Tibial nerve (tissue), 4 donors: ENCODE measurements at regions not wholly inside any gene's neighbourhood (a gene's known extent, or its start where the extent isn't known, plus 50 kb on each side); places are given as distances from the start of the nearest gene placed in this dataset.

Experiments used
- DNase-seq, 2 donors: peaks; one replicate each; pipeline ENCODE4 v3.0.0-alpha.2; 2019; ENCODE audit warnings: low spot score in 2 of 2
- H3K27ac ChIP-seq, 4 donors: fragments of 200-600 bp; sonication (generic) in 3 of 4; one replicate each; pipeline ENCODE4 v1.5.1; 2017 to 2019; ENCODE audit warnings: mild to moderate bottlenecking in 1 of 4
- H3K27me3 ChIP-seq, 2 donors: fragments of 200-600 bp; sonication (generic) in 1 of 2; one replicate each; pipeline versions ENCODE4 v1.5.1 to v1.6.0; 2017 to 2019
- H3K36me3 ChIP-seq, 3 donors: fragments of 200-600 bp; sonication (generic); one replicate each; pipeline ENCODE4 v1.5.1; 2018 to 2019
- H3K4me1 ChIP-seq, 4 donors: fragments of 200-600 bp; sonication (generic) in 3 of 4; one replicate each; pipeline ENCODE4 v1.5.1; 2017 to 2019
- H3K4me3 ChIP-seq, 4 donors: fragments of 200-600 bp; sonication (generic) in 3 of 4; one replicate each; pipeline ENCODE4 v1.5.1; 2017 to 2019; ENCODE audit warnings: mild to moderate bottlenecking in 1 of 4, moderate library complexity in 1 of 4
- H3K9me3 ChIP-seq, 4 donors: fragments of 200-600 bp; sonication (generic) in 3 of 4; one replicate each; pipeline ENCODE4 v1.5.1; 2017 to 2019
- CTCF ChIP-seq, 5 experiments: fragments of 200-600 bp in 3 of 5; fragments of 450-650 bp in 2 of 5; sonication (generic) in 3 of 5; IDR thresholded peaks; one replicate each; pipeline ENCODE4 v1.5.1; 2016 to 2019; ENCODE audit warnings: antibody characterized with exemption in 5 of 5, mild to moderate bottlenecking in 3 of 5, moderate library complexity in 2 of 5
- EP300 ChIP-seq, 2 donors: sonication (generic); formaldehyde crosslinking; IDR thresholded peaks; one replicate each; pipeline ENCODE4 v1.6.1; 2017; ENCODE audit warnings: antibody characterized with exemption in 2 of 2, mild to moderate bottlenecking in 1 of 2
- POLR2A ChIP-seq, 2 donors: fragments of 450-650 bp; IDR thresholded peaks; one replicate each; pipeline ENCODE4 v1.6.1; 2017; ENCODE audit warnings: antibody characterized with exemption in 2 of 2, mild to moderate bottlenecking in 2 of 2, moderate library complexity in 2 of 2
- WGBS, 2 donors: methylation state at CpG; one replicate each; pipeline ENCODE4 v1.1.5; 2018; 5-methylcytosine and 5-hydroxymethylcytosine counted together

DNA sequence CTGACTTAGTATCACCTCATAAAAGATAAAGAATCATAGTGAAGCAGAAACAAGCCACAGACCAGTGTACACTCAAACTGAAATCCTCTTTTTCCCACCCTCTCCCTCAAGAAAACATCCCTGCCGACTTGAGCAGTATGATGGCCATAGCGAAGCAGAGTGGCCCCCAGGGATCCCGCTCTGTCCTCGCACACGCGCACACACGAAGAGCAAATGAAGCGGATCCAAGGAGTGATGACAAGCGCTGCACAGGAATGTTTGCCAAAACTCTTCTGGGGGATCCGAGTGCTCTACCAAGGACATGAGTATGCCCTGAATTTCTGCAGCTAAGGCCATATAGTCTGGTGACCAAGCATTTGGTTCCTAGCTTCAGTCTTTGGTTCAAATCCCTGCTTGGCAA, 134.5 kb upstream of the C2CD4B start:
- WGBS, 2 donors, result 93% methylated on average over 10 of the region's 10 CpGs
- no peak for TF ChIP-seq POLR2A (IDR thresholded peaks at IDR 0.05)
- DNase-seq, result no peak

GRCh38 chr15:62301993-62302675, 137.0 kb upstream of the C2CD4B start:
- TF ChIP-seq CTCF (IDR thresholded peaks at IDR 0.05) (no peak), POLR2A (IDR thresholded peaks at IDR 0.05) (no peak), EP300 (IDR thresholded peaks at IDR 0.05) (no peak)
- Histone ChIP-seq H3K4me1 (peaks cover 0 to 16% (median 0%) of the 10 kb centered on the region in 4 donors), H3K36me3 (no peaks in the 10 kb centered on the region), H3K27me3 (no peaks in the 10 kb centered on the region), H3K4me3 (no peak overlapping the region), H3K9me3 (no peaks in the 10 kb centered on the region), H3K27ac (no peak overlapping the region)
- no peak for DNase-seq
- WGBS, 2 donors, result 60 to 66% methylated on average over 3 of the region's 3 CpGs

More for the DNA sequence above, 134.5 kb upstream of the C2CD4B start:
- Histone ChIP-seq H3K4me3 (no peak overlapping the region), H3K4me1 (peaks cover 0 to 8% (median 0%) of the 10 kb centered on the region in 4 donors), H3K27me3 (no peaks in the 10 kb centered on the region), H3K9me3 (peaks cover 0 to under 1% (median 0%) of the 10 kb centered on the region in 4 donors), H3K27ac (no peak overlapping the region), H3K36me3 (no peaks in the 10 kb centered on the region)

- peaks cover 0 to 12% (median 0%) of the 10 kb centered on the region in 4 donors for H3K4me1 ChIP-seq
- H3K36me3 ChIP-seq, result no peaks in the 10 kb centered on the region
- no peaks in the 10 kb centered on the region for H3K9me3 ChIP-seq
- H3K27ac ChIP-seq, result peak overlapping the region in 1 of 4 donors; percentile 13
- DNase-seq, result peak in 1 of 2 donors; percentile 47
- no peak for TF ChIP-seq EP300 (IDR thresholded peaks at IDR 0.05)
- peak; percentile 42 to 76 (median 60) for TF ChIP-seq CTCF (IDR thresholded peaks at IDR 0.05)
- H3K27me3 ChIP-seq, result no peaks in the 10 kb centered on the region
- H3K4me3 ChIP-seq, result no peak overlapping the region
- 12 to 17% methylated on average over 9 of the region's 9 CpGs for WGBS, 2 donors
These were observed 141.9 kb upstream of the C2CD4B start for GRCh38 chr15:62306851-62307504.

GRCh38 chr15:62307551-62307950, 142.5 kb upstream of the C2CD4B start:
- Histone ChIP-seq H3K4me3 (no peak overlapping the region), H3K9me3 (peaks cover 0 to 1% (median 0%) of the 10 kb centered on the region in 4 donors), H3K4me1 (peaks cover 0 to 9% (median 0%) of the 10 kb centered on the region in 4 donors), H3K36me3 (no peaks in the 10 kb centered on the region), H3K27me3 (no peaks in the 10 kb centered on the region), H3K27ac (no peak overlapping the region)
- TF ChIP-seq POLR2A (IDR thresholded peaks at IDR 0.05) (no peak), CTCF (IDR thresholded peaks at IDR 0.05) (no peak), EP300 (IDR thresholded peaks at IDR 0.05) (no peak)
- WGBS, 2 donors, result 64 to 78% methylated on average over 2 of the region's 2 CpGs
- no peak for DNase-seq

DNA sequence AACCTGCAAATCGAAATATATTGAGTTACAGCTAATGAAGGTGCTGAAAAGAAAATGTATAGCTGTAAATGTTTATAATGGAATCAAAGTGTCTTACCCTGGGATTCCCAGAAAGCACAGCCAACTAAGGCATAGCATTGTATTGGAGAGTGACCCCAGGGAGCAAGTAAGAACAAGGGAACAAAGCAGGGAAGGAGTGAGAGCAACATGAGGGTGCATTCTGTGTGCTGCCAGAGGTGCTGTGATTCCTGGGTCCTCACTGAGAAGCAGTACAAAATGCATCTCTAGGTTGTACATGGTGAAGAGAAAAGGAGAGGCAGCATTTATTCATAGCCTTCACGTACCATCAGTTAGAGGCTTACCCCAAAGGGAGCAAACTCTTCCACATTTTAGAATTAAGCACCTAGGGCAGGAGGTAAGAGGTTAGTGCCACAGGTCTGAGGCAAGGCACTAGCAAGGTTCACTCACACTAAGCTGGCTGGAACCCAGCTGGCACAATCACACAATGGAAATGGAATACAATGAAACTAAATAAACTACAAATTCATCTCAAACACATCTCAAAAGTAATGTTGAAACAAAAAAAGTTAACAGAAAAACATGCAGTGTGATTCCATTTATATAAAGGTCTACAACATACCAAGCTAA, 151.5 kb upstream of the C2CD4B start:
- Histone ChIP-seq H3K9me3 (peaks cover 0 to 4% (median 0%) of the 10 kb centered on the region in 4 donors), H3K27ac (no peak overlapping the region), H3K36me3 (no peaks in the 10 kb centered on the region), H3K27me3 (no peaks in the 10 kb centered on the region), H3K4me3 (no peak overlapping the region), H3K4me1 (no peaks in the 10 kb centered on the region)
- no peak for DNase-seq
- 79 to 84% methylated on average over 2 of the region's 2 CpGs for whole genome bisulfite sequencing, 2 donors
- TF ChIP-seq EP300 (IDR thresholded peaks at IDR 0.05) (no peak), POLR2A (IDR thresholded peaks at IDR 0.05) (no peak), CTCF (IDR thresholded peaks at IDR 0.05) (no peak)
